ENCODE measurements at regions not wholly inside any gene's neighbourhood (a gene's known extent, or its start where the extent isn't known, plus 50 kb on each side); places are given as distances from the start of the nearest gene placed in this dataset.

DNA sequence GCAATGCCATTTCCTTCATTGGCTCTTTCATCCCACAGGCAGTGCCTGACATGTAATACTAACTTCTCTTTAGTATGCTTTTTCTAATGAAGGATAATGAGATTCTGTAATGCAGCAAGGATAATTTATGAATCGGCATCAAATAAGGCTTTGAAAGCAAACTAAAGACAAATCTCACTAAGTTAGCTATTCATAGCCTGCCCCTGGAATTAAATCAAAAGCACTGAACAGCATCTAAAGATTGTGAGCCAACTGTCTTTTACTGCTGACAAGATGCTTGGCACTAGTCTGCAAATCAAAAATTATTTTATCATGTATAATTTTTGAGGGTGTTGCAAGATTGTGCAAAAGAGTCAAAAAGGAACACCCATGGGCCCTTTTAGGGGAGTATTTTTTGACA is 265.0 kb downstream of the CASP12 start:
- TF ChIP-seq, protein P1, sequence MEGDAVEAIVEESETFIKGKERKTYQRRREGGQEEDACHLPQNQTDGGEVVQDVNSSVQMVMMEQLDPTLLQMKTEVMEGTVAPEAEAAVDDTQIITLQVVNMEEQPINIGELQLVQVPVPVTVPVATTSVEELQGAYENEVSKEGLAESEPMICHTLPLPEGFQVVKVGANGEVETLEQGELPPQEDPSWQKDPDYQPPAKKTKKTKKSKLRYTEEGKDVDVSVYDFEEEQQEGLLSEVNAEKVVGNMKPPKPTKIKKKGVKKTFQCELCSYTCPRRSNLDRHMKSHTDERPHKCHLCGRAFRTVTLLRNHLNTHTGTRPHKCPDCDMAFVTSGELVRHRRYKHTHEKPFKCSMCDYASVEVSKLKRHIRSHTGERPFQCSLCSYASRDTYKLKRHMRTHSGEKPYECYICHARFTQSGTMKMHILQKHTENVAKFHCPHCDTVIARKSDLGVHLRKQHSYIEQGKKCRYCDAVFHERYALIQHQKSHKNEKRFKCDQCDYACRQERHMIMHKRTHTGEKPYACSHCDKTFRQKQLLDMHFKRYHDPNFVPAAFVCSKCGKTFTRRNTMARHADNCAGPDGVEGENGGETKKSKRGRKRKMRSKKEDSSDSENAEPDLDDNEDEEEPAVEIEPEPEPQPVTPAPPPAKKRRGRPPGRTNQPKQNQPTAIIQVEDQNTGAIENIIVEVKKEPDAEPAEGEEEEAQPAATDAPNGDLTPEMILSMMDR (IDR thresholded peaks at IDR 0.05; ENCODE audit: control extremely low read depth in 1 of 3, insufficient read depth in 1 of 3, low read depth in 1 of 3, low read length in 3 of 3): no peak
- TF ChIP-seq RXRA (IDR thresholded peaks at IDR 0.05; ENCODE audit: insufficient read depth, low read depth, low read length) (no peak), TEAD4 (IDR thresholded peaks at IDR 0.05; ENCODE audit: low read depth, low read length) (no peak)

Measured in H1 (cell line).